Activated CD4-positive, alpha-beta T cell treated with anti-CD3 and anti-CD28 coated beads, Interleukin-2, amount 10 ng/mL, durations not matched to agents 7 days and 5 days (primary cell): ENCODE measurements at regions not wholly inside any gene's neighbourhood (a gene's known extent, or its start where the extent isn't known, plus 50 kb on each side); places are given as distances from the start of the nearest gene placed in this dataset.
"Not testable (repeated sequence)": the region's sequence is repeated elsewhere in the genome, so short reads cannot be mapped to it uniquely, and the experiment has no call there.

Experiments
- CTCF ChIA-PET: fragments of 350-600 bp; sonication (Branson Sonifier 250); formaldehyde crosslinking; loops from one replicate; lab custom pipeline; 2021; ENCODE audit warnings: antibody characterized with exemption; lab: Charles Lee
- POLR2A ChIA-PET: fragments of 350-600 bp; sonication (Branson Sonifier 250); formaldehyde crosslinking; loops from one replicate; lab custom pipeline; 2021; ENCODE audit warnings: antibody characterized with exemption; lab: Charles Lee
- DNase-seq: peaks from one replicate; pipeline ENCODE4 v3.0.0-alpha.2; 2020
- H3K27ac Mint-ChIP-seq: one replicate; pipeline ENCODE4 v1.8.0; 2021; ENCODE audit warnings: mild to moderate bottlenecking, moderate library complexity, mixed read lengths
- H3K27me3 Mint-ChIP-seq: one replicate; pipeline ENCODE4 v1.8.0; 2021; ENCODE audit warnings: mixed read lengths
- H3K36me3 Mint-ChIP-seq: one replicate; pipeline ENCODE4 v1.8.0; 2021; ENCODE audit warnings: low read depth, mixed read lengths
- H3K4me1 Mint-ChIP-seq: one replicate; pipeline ENCODE4 v1.8.0; 2021; ENCODE audit warnings: mixed read lengths
- H3K4me3 Mint-ChIP-seq: one replicate; pipeline ENCODE4 v1.8.0; 2021; ENCODE audit warnings: mild to moderate bottlenecking, moderate library complexity, mixed read lengths
- H3K9me3 Mint-ChIP-seq: one replicate; pipeline ENCODE4 v1.8.0; 2021; ENCODE audit warnings: mixed read lengths

GRCh38 chr1:166493765-166494164, 327.0 kb upstream of the FAM78B start:
- H3K9me3 Mint-ChIP-seq, H3K4me3 Mint-ChIP-seq, H3K4me1 Mint-ChIP-seq, POLR2A ChIA-PET, CTCF ChIA-PET, H3K36me3 Mint-ChIP-seq, H3K27ac Mint-ChIP-seq, DNase-seq: not testable (repeated sequence)
- peaks cover 14% of the 10 kb centered on the region for H3K27me3 Mint-ChIP-seq

- CTCF ChIA-PET = no interaction called here
- no peaks in the 10 kb centered on the region for H3K4me1 Mint-ChIP-seq
Measured at GRCh38 chr1:166507347-166507746, 331.9 kb upstream of the POGK start.

GRCh38 chr1:166511761-166512160, 327.5 kb upstream of the POGK start:
- CTCF ChIA-PET = interaction anchor here (0.6 kb wide), 1 partner anchor 850 kb away, joined by 3 read pairs; no protein-coding TSS in a partner anchor

More at GRCh38 chr1:166507347-166507746, 331.9 kb upstream of the POGK start:
- H3K27ac Mint-ChIP-seq = no peak overlapping the region
- H3K4me3 Mint-ChIP-seq = no peak overlapping the region
- H3K9me3 Mint-ChIP-seq = no peaks in the 10 kb centered on the region
- DNase-seq = no peak
- POLR2A ChIA-PET = interaction anchor here (0.5 kb wide), 1 partner anchor 275 kb away, joined by 3 read pairs; no protein-coding TSS in a partner anchor
- peaks cover 1% of the 10 kb centered on the region for H3K27me3 Mint-ChIP-seq
- H3K36me3 Mint-ChIP-seq = no peaks in the 10 kb centered on the region

GRCh38 chr1:166514067-166514466, 325.2 kb upstream of the POGK start:
- DNase-seq = no peak
- ChIA-PET CTCF (no interaction called here), POLR2A (no interaction called here)
- H3K9me3 Mint-ChIP-seq = no peaks in the 10 kb centered on the region
- no peak overlapping the region for H3K27ac Mint-ChIP-seq
- peaks cover 2% of the 10 kb centered on the region for H3K27me3 Mint-ChIP-seq
- H3K4me3 Mint-ChIP-seq = no peak overlapping the region
- H3K4me1 Mint-ChIP-seq = no peaks in the 10 kb centered on the region
- H3K36me3 Mint-ChIP-seq = no peaks in the 10 kb centered on the region

More at GRCh38 chr1:166511761-166512160, 327.5 kb upstream of the POGK start:
- POLR2A ChIA-PET = no interaction called here
- Mint-ChIP-seq H3K27ac (no peak overlapping the region), H3K9me3 (no peaks in the 10 kb centered on the region), H3K27me3 (peaks cover 4% of the 10 kb centered on the region), H3K4me1 (no peaks in the 10 kb centered on the region), H3K4me3 (no peak overlapping the region), H3K36me3 (no peaks in the 10 kb centered on the region)
- no peak for DNase-seq

GRCh38 chr1:166527752-166528151, 311.5 kb upstream of the POGK start:
- Mint-ChIP-seq H3K36me3 (no peaks in the 10 kb centered on the region), H3K27ac (no peak overlapping the region), H3K27me3 (peaks cover 2% of the 10 kb centered on the region), H3K9me3 (peaks cover 5% of the 10 kb centered on the region), H3K4me1 (no peaks in the 10 kb centered on the region), H3K4me3 (no peak overlapping the region)
- no peak for DNase-seq
- ChIA-PET POLR2A (no interaction called here), CTCF (no interaction called here)

GRCh38 chr1:166538646-166539045, 300.6 kb upstream of the POGK start:
- ChIA-PET CTCF (no interaction called here), POLR2A (no interaction called here)
- Mint-ChIP-seq H3K9me3 (peaks cover 6% of the 10 kb centered on the region), H3K4me3 (no peak overlapping the region), H3K27me3 (peaks cover 3% of the 10 kb centered on the region), H3K36me3 (no peaks in the 10 kb centered on the region), H3K4me1 (no peaks in the 10 kb centered on the region), H3K27ac (no peak overlapping the region)
- DNase-seq = no peak

GRCh38 chr1:166544036-166544435, 295.2 kb upstream of the POGK start:
- peaks cover 2% of the 10 kb centered on the region for H3K4me1 Mint-ChIP-seq
- CTCF ChIA-PET = no interaction called here
- H3K9me3 Mint-ChIP-seq = no peaks in the 10 kb centered on the region
- no peak for DNase-seq
- H3K27ac Mint-ChIP-seq = no peak overlapping the region
- no peak overlapping the region for H3K4me3 Mint-ChIP-seq
- POLR2A ChIA-PET = no interaction called here
- H3K27me3 Mint-ChIP-seq = peaks cover 3% of the 10 kb centered on the region
- H3K36me3 Mint-ChIP-seq = no peaks in the 10 kb centered on the region

- POLR2A ChIA-PET = no interaction called here
- CTCF ChIA-PET = no interaction called here
- H3K27ac Mint-ChIP-seq = no peak overlapping the region
- H3K4me1 Mint-ChIP-seq = peaks cover 2% of the 10 kb centered on the region
- DNase-seq = no peak
- no peaks in the 10 kb centered on the region for H3K9me3 Mint-ChIP-seq
- peaks cover 3% of the 10 kb centered on the region for H3K27me3 Mint-ChIP-seq
- no peaks in the 10 kb centered on the region for H3K36me3 Mint-ChIP-seq
- no peak overlapping the region for H3K4me3 Mint-ChIP-seq
Measured at GRCh38 chr1:166544561-166544960, 294.7 kb upstream of the POGK start.

GRCh38 chr1:166552706-166553105, 286.6 kb upstream of the POGK start:
- no peaks in the 10 kb centered on the region for H3K4me1 Mint-ChIP-seq
- no peak overlapping the region for H3K4me3 Mint-ChIP-seq

GRCh38 chr1:166570954-166571353, 268.3 kb upstream of the POGK start:
- Mint-ChIP-seq H3K4me1 (no peaks in the 10 kb centered on the region), H3K27me3 (no peaks in the 10 kb centered on the region), H3K4me3 (no peak overlapping the region), H3K27ac (no peak overlapping the region), H3K36me3 (no peaks in the 10 kb centered on the region), H3K9me3 (no peaks in the 10 kb centered on the region)
- POLR2A ChIA-PET = no interaction called here
- CTCF ChIA-PET = no interaction called here
- DNase-seq = no peak

More at GRCh38 chr1:166552706-166553105, 286.6 kb upstream of the POGK start:
- H3K27me3 Mint-ChIP-seq = no peaks in the 10 kb centered on the region
- H3K36me3 Mint-ChIP-seq = no peaks in the 10 kb centered on the region
- peaks cover 3% of the 10 kb centered on the region for H3K9me3 Mint-ChIP-seq
- CTCF ChIA-PET = no interaction called here
- H3K27ac Mint-ChIP-seq = no peak overlapping the region
- no peak for DNase-seq
- POLR2A ChIA-PET = no interaction called here

GRCh38 chr1:166573199-166573598, 266.1 kb upstream of the POGK start:
- H3K27me3 Mint-ChIP-seq = no peaks in the 10 kb centered on the region
- DNase-seq = no peak
- POLR2A ChIA-PET = no interaction called here
- H3K4me1 Mint-ChIP-seq = no peaks in the 10 kb centered on the region
- CTCF ChIA-PET = no interaction called here
- H3K9me3 Mint-ChIP-seq = no peaks in the 10 kb centered on the region
- H3K4me3 Mint-ChIP-seq = no peak overlapping the region
- no peak overlapping the region for H3K27ac Mint-ChIP-seq
- no peaks in the 10 kb centered on the region for H3K36me3 Mint-ChIP-seq

- Mint-ChIP-seq H3K36me3 (no peaks in the 10 kb centered on the region), H3K4me1 (no peaks in the 10 kb centered on the region), H3K27me3 (peaks cover 5% of the 10 kb centered on the region), H3K4me3 (no peak overlapping the region), H3K9me3 (no peaks in the 10 kb centered on the region), H3K27ac (no peak overlapping the region)
- DNase-seq = no peak
- ChIA-PET POLR2A (no interaction called here), CTCF (no interaction called here)
Measured at GRCh38 chr1:166579557-166580501, 259.4 kb upstream of the POGK start.

- CTCF ChIA-PET = no interaction called here
- Mint-ChIP-seq H3K27me3 (peaks cover 2% of the 10 kb centered on the region), H3K27ac (no peak overlapping the region), H3K36me3 (no peaks in the 10 kb centered on the region), H3K9me3 (no peaks in the 10 kb centered on the region), H3K4me1 (no peaks in the 10 kb centered on the region), H3K4me3 (no peak overlapping the region)
- no peak for DNase-seq
- POLR2A ChIA-PET = no interaction called here
Measured at GRCh38 chr1:166588741-166589140, 250.5 kb upstream of the POGK start.
